ENCODE measurements at regions not wholly inside any gene's neighbourhood (a gene's known extent, or its start where the extent isn't known, plus 50 kb on each side); places are given as distances from the start of the nearest gene placed in this dataset.

DNA sequence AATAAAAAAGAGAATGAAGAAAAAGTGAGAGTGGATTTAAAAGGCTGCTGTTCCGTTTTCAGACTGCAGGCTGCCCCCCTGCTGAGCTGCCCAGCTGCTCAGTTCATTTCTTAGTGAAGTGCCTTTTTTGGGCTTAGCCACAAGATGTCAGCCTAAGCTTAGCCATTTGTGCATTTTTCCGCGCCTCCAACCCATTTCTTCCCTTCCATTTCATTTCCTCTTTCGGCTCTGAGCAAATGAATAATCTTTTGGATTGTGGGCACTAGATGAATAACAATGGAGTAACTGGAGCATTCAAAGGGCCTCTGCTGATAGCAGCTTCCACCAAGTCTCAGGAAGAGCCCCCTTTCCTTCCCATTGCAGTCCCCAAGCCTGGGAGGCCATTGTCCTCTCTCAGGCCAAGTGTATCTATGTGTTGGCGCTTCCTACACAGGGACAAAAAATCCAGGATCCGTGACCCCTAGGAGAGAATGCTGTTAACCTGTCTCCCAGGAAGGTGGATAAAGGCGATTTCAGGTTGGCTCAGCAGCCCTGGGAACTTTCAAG lies 83.5 kb upstream of the SPTLC3 start:
- TF ChIP-seq, protein P1, sequence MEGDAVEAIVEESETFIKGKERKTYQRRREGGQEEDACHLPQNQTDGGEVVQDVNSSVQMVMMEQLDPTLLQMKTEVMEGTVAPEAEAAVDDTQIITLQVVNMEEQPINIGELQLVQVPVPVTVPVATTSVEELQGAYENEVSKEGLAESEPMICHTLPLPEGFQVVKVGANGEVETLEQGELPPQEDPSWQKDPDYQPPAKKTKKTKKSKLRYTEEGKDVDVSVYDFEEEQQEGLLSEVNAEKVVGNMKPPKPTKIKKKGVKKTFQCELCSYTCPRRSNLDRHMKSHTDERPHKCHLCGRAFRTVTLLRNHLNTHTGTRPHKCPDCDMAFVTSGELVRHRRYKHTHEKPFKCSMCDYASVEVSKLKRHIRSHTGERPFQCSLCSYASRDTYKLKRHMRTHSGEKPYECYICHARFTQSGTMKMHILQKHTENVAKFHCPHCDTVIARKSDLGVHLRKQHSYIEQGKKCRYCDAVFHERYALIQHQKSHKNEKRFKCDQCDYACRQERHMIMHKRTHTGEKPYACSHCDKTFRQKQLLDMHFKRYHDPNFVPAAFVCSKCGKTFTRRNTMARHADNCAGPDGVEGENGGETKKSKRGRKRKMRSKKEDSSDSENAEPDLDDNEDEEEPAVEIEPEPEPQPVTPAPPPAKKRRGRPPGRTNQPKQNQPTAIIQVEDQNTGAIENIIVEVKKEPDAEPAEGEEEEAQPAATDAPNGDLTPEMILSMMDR (IDR thresholded peaks at IDR 0.05 in 8 of 11, conservative IDR thresholded peaks at IDR 0.05 in 3 of 11): peak; percentile 28 to 71 (median 58)
- TF ChIP-seq POLR2A (IDR thresholded peaks at IDR 0.05) (no peak), POLR2AphosphoS5 (IDR thresholded peaks at IDR 0.05) (no peak)
